ENCODE measurements at regions not wholly inside any gene's neighbourhood (a gene's known extent, or its start where the extent isn't known, plus 50 kb on each side); places are given as distances from the start of the nearest gene placed in this dataset.

DNA sequence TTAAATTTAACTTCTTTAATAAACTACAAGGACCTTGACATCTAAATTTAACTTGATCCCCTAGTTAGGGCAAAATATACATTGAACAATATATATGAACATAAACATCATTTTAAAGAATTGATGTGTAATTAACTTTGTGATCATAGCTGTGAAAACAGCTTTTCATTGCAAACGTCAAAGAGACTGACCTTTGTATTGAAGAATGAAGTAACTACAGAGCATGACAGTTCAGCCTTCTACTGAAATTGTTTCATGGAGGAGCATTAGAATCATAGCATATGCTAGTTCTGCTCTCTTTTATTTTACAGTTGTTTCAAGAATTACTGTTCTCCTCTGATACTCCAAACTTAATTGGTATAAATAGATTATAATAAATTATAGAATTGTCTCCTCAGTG lies 123.4 kb upstream of the PRR20A start:
- TF ChIP-seq, protein P1, sequence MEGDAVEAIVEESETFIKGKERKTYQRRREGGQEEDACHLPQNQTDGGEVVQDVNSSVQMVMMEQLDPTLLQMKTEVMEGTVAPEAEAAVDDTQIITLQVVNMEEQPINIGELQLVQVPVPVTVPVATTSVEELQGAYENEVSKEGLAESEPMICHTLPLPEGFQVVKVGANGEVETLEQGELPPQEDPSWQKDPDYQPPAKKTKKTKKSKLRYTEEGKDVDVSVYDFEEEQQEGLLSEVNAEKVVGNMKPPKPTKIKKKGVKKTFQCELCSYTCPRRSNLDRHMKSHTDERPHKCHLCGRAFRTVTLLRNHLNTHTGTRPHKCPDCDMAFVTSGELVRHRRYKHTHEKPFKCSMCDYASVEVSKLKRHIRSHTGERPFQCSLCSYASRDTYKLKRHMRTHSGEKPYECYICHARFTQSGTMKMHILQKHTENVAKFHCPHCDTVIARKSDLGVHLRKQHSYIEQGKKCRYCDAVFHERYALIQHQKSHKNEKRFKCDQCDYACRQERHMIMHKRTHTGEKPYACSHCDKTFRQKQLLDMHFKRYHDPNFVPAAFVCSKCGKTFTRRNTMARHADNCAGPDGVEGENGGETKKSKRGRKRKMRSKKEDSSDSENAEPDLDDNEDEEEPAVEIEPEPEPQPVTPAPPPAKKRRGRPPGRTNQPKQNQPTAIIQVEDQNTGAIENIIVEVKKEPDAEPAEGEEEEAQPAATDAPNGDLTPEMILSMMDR (IDR thresholded peaks at IDR 0.05): no peak
- TF ChIP-seq POLR2A (IDR thresholded peaks at IDR 0.05): no peak

Measured in sigmoid colon (tissue), 3 donors.